ENCODE measurements at regions not wholly inside any gene's neighbourhood (a gene's known extent, or its start where the extent isn't known, plus 50 kb on each side); places are given as distances from the start of the nearest gene placed in this dataset.

GRCh38 chr2:51237626-51238271 is 205.8 kb upstream of the NRXN1 start:
- no peak for DNase-seq

GRCh38 chr2:51232027-51232426 is 200.1 kb upstream of the NRXN1 start:
- no peak for DNase-seq

GRCh38 chr2:51231071-51231470 is 199.1 kb upstream of the NRXN1 start:
- no peak for DNase-seq

GRCh38 chr2:51225377-51225776 is 193.4 kb upstream of the NRXN1 start:
- no peak for DNase-seq

GRCh38 chr2:51224790-51225189 is 192.9 kb upstream of the NRXN1 start:
- DNase-seq: no peak

- DNase-seq: no peak
Observed at GRCh38 chr2:51222106-51222505, 190.2 kb upstream of the NRXN1 start.

GRCh38 chr2:51220606-51221005 is 188.7 kb upstream of the NRXN1 start:
- no peak for DNase-seq

- no peak for DNase-seq
Observed at GRCh38 chr2:51220080-51220479, 188.1 kb upstream of the NRXN1 start.

- DNase-seq: no peak
Observed at GRCh38 chr2:51219468-51219867, 187.5 kb upstream of the NRXN1 start.

- DNase-seq: no peak
Observed at GRCh38 chr2:51218047-51218446, 186.1 kb upstream of the NRXN1 start.

- DNase-seq: no peak
Observed at GRCh38 chr2:51213826-51214225, 181.9 kb upstream of the NRXN1 start.

- no peak for DNase-seq
Observed at GRCh38 chr2:51212374-51212773, 180.4 kb upstream of the NRXN1 start.

- no peak for DNase-seq
Observed at GRCh38 chr2:51208521-51208920, 176.6 kb upstream of the NRXN1 start.

GRCh38 chr2:51201295-51201694 is 169.4 kb upstream of the NRXN1 start:
- DNase-seq: no peak

- DNase-seq: no peak
Observed at GRCh38 chr2:51194656-51195055, 162.7 kb upstream of the NRXN1 start.

- DNase-seq: no peak
Observed at GRCh38 chr2:51170273-51170672, 138.3 kb upstream of the NRXN1 start.

- no peak for DNase-seq
Observed at GRCh38 chr2:51165534-51166260, 133.8 kb upstream of the NRXN1 start.

- peak; percentile 81 for DNase-seq
Observed at GRCh38 chr2:51158251-51158650, 126.3 kb upstream of the NRXN1 start.

GRCh38 chr2:51153236-51153635 is 121.3 kb upstream of the NRXN1 start:
- DNase-seq: no peak

- no peak for DNase-seq
Observed at GRCh38 chr2:51151490-51152140, 119.7 kb upstream of the NRXN1 start.

GRCh38 chr2:51149725-51150124 is 117.8 kb upstream of the NRXN1 start:
- DNase-seq: no peak

GRCh38 chr2:51145761-51146160 is 113.8 kb upstream of the NRXN1 start:
- DNase-seq: no peak

GRCh38 chr2:51120754-51121280 is 88.9 kb upstream of the NRXN1 start:
- DNase-seq: no peak

GRCh38 chr2:51111532-51111931 is 79.6 kb upstream of the NRXN1 start:
- DNase-seq: no peak
